Stomach (tissue), 4 donors: ENCODE measurements at regions not wholly inside any gene's neighbourhood (a gene's known extent, or its start where the extent isn't known, plus 50 kb on each side); places are given as distances from the start of the nearest gene placed in this dataset.

Experiments used
- EP300 ChIP-seq: sonication (generic); formaldehyde crosslinking; IDR thresholded peaks from one replicate; pipeline ENCODE4 v1.6.1; 2017; ENCODE audit warnings: antibody characterized with exemption
- POLR2A ChIP-seq, 4 donors: fragments of 450-650 bp; IDR thresholded peaks; one replicate each; pipeline ENCODE4 v1.6.1; 2016; ENCODE audit warnings: antibody characterized with exemption in 4 of 4, control low read depth in 2 of 4, mild to moderate bottlenecking in 1 of 4, moderate library complexity in 1 of 4
- POLR2AphosphoS5 ChIP-seq, 3 donors: sonication (generic); formaldehyde crosslinking; IDR thresholded peaks; one replicate each; pipeline ENCODE4 v1.6.1; 2016; ENCODE audit warnings: antibody characterized with exemption in 3 of 3
- TF ChIP-seq, protein P1 (sequence below), 7 experiments: fragments of 450-650 bp in 4 of 7; fragments of 200-600 bp in 3 of 7; sonication (generic) in 3 of 7; IDR thresholded peaks; one replicate each; pipeline ENCODE4 v1.5.1; 2016 to 2019; ENCODE audit warnings: antibody characterized with exemption in 7 of 7, control low read depth in 2 of 7, mild to moderate bottlenecking in 1 of 7

- TF ChIP-seq, protein P1, sequence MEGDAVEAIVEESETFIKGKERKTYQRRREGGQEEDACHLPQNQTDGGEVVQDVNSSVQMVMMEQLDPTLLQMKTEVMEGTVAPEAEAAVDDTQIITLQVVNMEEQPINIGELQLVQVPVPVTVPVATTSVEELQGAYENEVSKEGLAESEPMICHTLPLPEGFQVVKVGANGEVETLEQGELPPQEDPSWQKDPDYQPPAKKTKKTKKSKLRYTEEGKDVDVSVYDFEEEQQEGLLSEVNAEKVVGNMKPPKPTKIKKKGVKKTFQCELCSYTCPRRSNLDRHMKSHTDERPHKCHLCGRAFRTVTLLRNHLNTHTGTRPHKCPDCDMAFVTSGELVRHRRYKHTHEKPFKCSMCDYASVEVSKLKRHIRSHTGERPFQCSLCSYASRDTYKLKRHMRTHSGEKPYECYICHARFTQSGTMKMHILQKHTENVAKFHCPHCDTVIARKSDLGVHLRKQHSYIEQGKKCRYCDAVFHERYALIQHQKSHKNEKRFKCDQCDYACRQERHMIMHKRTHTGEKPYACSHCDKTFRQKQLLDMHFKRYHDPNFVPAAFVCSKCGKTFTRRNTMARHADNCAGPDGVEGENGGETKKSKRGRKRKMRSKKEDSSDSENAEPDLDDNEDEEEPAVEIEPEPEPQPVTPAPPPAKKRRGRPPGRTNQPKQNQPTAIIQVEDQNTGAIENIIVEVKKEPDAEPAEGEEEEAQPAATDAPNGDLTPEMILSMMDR (IDR thresholded peaks at IDR 0.05): no peak
- TF ChIP-seq EP300 (no peak), POLR2A (IDR thresholded peaks at IDR 0.05) (no peak), POLR2AphosphoS5 (IDR thresholded peaks at IDR 0.05) (no peak)
Measured at GRCh38 chrX:56029188-56029587, 203.0 kb upstream of the KLF8 start.
